ENCODE measurements at regions not wholly inside any gene's neighbourhood (a gene's known extent, or its start where the extent isn't known, plus 50 kb on each side); places are given as distances from the start of the nearest gene placed in this dataset. TPM values are rescaled to one million over a fixed set of nuclear protein-coding genes. Genes with fewer than 3 reads are reported as not detected.

Small RNA genes in the stretch of these regions (small RNA-seq; reads per million reads assigned to genes)
- gene RNA5SP361 (ENCODE audit: low replicate concordance): not detected

Data from GM23338 (cell line).